HCT116 (cell line): ENCODE measurements at regions not wholly inside any gene's neighbourhood (a gene's known extent, or its start where the extent isn't known, plus 50 kb on each side); places are given as distances from the start of the nearest gene placed in this dataset.

Experiments used
- ATAC-seq: fragments of 200-7000 bp; cut with Tn5 transposase; 2 replicates; pipeline ENCODE4 v1.9.1; 2020; ENCODE audit warnings: mild to moderate bottlenecking, moderate library complexity
- BruUV-seq: library from RNA; stranded (reverse); fragments of 400-500 nt; replicated peaks from 2 replicates; lab custom pipeline; 2021; lab: Mats Ljungman, UMichigan
- CTCF ChIA-PET: fragments of 300-600 bp; sonication (Branson Sonifier 250); formaldehyde crosslinking; loops from one replicate; lab custom pipeline; 2021; ENCODE audit warnings: antibody characterized with exemption; lab: Charles Lee
- POLR2A ChIA-PET: fragments of 300-600, 350-600 bp; sonication (Branson Sonifier 250); formaldehyde crosslinking; loops from one replicate; lab custom pipeline; 2021; ENCODE audit warnings: antibody characterized with exemption; lab: Charles Lee
- RAD21 ChIA-PET, 2 experiments: fragments of 300-600 bp; sonication (Branson Sonifier 250); formaldehyde crosslinking; loops; one replicate each; lab custom pipeline; 2023; ENCODE audit warnings: low total read pairs in 2 of 2; ENCODE audit not compliant: uncharacterized antibody in 2 of 2, unreplicated experiment in 2 of 2, low non-redundant PET in 1 of 2; lab: Charles Lee
- DNase-seq: peaks from one replicate; pipeline ENCODE4 v3.0.0-alpha.2; 2010; ENCODE audit warnings: low read depth, low spot score
- H2AFZ ChIP-seq: fragments of 200-600 bp; shearing (Covaris generic), sonication (generic); 2 replicates; pipeline ENCODE4 v1.6.1; 2017; ENCODE audit warnings: low read depth, mixed run types, mixed read lengths, antibody characterized with exemption, low read length; ENCODE audit not compliant: poor library complexity, severe bottlenecking
- H3K27ac ChIP-seq: 2 replicates; pipeline ENCODE4 v1.5.1; 2012; ENCODE audit warnings: low read depth, low read length
- H3K27me3 ChIP-seq: fragments of 200-600 bp; sonication (generic); 2 replicates; pipeline ENCODE4 v1.6.1; 2016; ENCODE audit warnings: mixed run types, low read length, mixed read lengths; ENCODE audit not compliant: insufficient read depth
- H3K36me3 ChIP-seq, 2 experiments: fragments of 200-500 bp in 1 of 2; fragments of 200-600 bp in 1 of 2; sonication (Bioruptor generic) in 1 of 2; sonication (generic) in 1 of 2; 2 replicates each; pipeline versions ENCODE4 v1.5.1 to v1.6.1; 2014 to 2016; ENCODE audit warnings: low read length in 2 of 2, inconsistent platforms in 1 of 2, mixed read lengths in 1 of 2, mixed run types in 1 of 2; ENCODE audit not compliant: insufficient read depth in 2 of 2, control insufficient read depth in 1 of 2
- H3K4me1 ChIP-seq, 2 experiments: fragments of 200-600 bp in 1 of 2; sonication (generic) in 1 of 2; 2 replicates each; pipeline versions ENCODE4 v1.5.1 to v1.6.1; 2012 to 2017; ENCODE audit warnings: low read length in 2 of 2, inconsistent platforms in 1 of 2, mild to moderate bottlenecking in 1 of 2, mixed read lengths in 1 of 2, mixed run types in 1 of 2, moderate library complexity in 1 of 2; ENCODE audit not compliant: insufficient read depth in 2 of 2, control insufficient read depth in 1 of 2
- H3K4me2 ChIP-seq: fragments of 200-600 bp; sonication (generic); 2 replicates; pipeline ENCODE4 v1.6.1; 2017; ENCODE audit warnings: mixed run types, low read length, mixed read lengths
- H3K4me3 ChIP-seq, 2 experiments: fragments of 200-600 bp in 1 of 2; sonication (generic) in 1 of 2; replicated peaks in 1 of 2; 2 replicates each; pipeline ENCODE4 v1.5.1; 2011 to 2016; ENCODE audit warnings: low read length in 2 of 2, control low read depth in 1 of 2, low read depth in 1 of 2, mild to moderate bottlenecking in 1 of 2, mixed read lengths in 1 of 2, mixed run types in 1 of 2
- H3K79me2 ChIP-seq: fragments of 200-600 bp; sonication (generic); 2 replicates; pipeline ENCODE4 v1.6.1; 2017; ENCODE audit warnings: mild to moderate bottlenecking, mixed run types, low read length, moderate library complexity, mixed read lengths; ENCODE audit not compliant: insufficient read depth
- H3K9ac ChIP-seq: fragments of 200-600 bp; sonication (generic); 2 replicates; pipeline ENCODE4 v1.6.1; 2016; ENCODE audit warnings: low read length, mixed read lengths
- H3K9me2 ChIP-seq: fragments of 200-600 bp; sonication (generic), shearing (Covaris generic); 2 replicates; pipeline ENCODE4 v1.6.1; 2017; ENCODE audit warnings: mixed run types, mild to moderate bottlenecking, moderate library complexity; ENCODE audit not compliant: insufficient read depth
- H3K9me3 ChIP-seq, 2 experiments: fragments of 200-500 bp in 1 of 2; fragments of 200-600 bp in 1 of 2; sonication (Bioruptor generic) in 1 of 2; sonication (generic) in 1 of 2; 2 replicates each; pipeline ENCODE4 v1.6.1; 2014 to 2017; ENCODE audit warnings: low read length in 2 of 2, mixed read lengths in 2 of 2, inconsistent platforms in 1 of 2, low read depth in 1 of 2, mild to moderate bottlenecking in 1 of 2, mixed run types in 1 of 2, moderate library complexity in 1 of 2; ENCODE audit not compliant: control insufficient read depth in 1 of 2, insufficient read depth in 1 of 2
- H4K20me1 ChIP-seq: fragments of 200-600 bp; sonication (generic), shearing (Covaris generic); 2 replicates; pipeline ENCODE4 v1.6.1; 2017; ENCODE audit warnings: mixed run types, mild to moderate bottlenecking, moderate library complexity; ENCODE audit not compliant: insufficient read depth
- CEBPB ChIP-seq: IDR thresholded peaks from 2 replicates; pipeline ENCODE4 v1.6.1; 2012; ENCODE audit warnings: low read depth
- EZH2 ChIP-seq: fragments of 200-600 bp; sonication (generic); IDR thresholded peaks from 2 replicates; pipeline ENCODE4 v1.6.1; 2017; ENCODE audit warnings: antibody characterized with exemption, mixed run types
- EZH2phosphoT487 ChIP-seq: fragments of 200-600 bp; IDR thresholded peaks from 2 replicates; pipeline ENCODE4 v1.6.1; 2018; ENCODE audit warnings: antibody characterized with exemption, borderline replicate concordance
- JUND ChIP-seq: IDR thresholded peaks from 2 replicates; pipeline ENCODE4 v1.6.1; 2012
- POLR2AphosphoS5 ChIP-seq: IDR thresholded peaks from 2 replicates; pipeline ENCODE4 v1.6.1; 2011; ENCODE audit warnings: mild to moderate bottlenecking, low read depth, low read length, moderate library complexity
- RAD21 ChIP-seq: IDR thresholded peaks from 2 replicates; pipeline ENCODE4 v1.6.1; 2012; ENCODE audit warnings: low read depth, mild to moderate bottlenecking
- SIN3A ChIP-seq: IDR thresholded peaks from 2 replicates; pipeline ENCODE4 v1.6.1; 2012; ENCODE audit warnings: low read depth
- SP1 ChIP-seq: IDR thresholded peaks from 2 replicates; pipeline ENCODE4 v1.6.1; 2012; ENCODE audit warnings: low read depth
- SRF ChIP-seq: IDR thresholded peaks from 2 replicates; pipeline ENCODE4 v1.6.1; 2012; ENCODE audit warnings: low read depth
- TCF7L2 ChIP-seq: IDR thresholded peaks from 2 replicates; pipeline ENCODE4 v1.7.0; 2011; ENCODE audit warnings: borderline replicate concordance, inconsistent platforms; ENCODE audit not compliant: insufficient read depth, insufficient read length; ENCODE audit errors: extremely low read depth
- ZNF274 ChIP-seq: fragments of 200-500 bp; sonication (Bioruptor generic); IDR thresholded peaks from 2 replicates; pipeline ENCODE4 v1.6.1; 2014; ENCODE audit warnings: mild to moderate bottlenecking, low read depth, low read length, inconsistent platforms
- intact Hi-C: fragments of 100-400 bp; cut with micrococcal nuclease; formaldehyde crosslinking; loops from 2 replicates; pipeline ENCODE4 v1.10.0; 2022
- TF ChIP-seq, protein P1 (sequence below): IDR thresholded peaks from 2 replicates; pipeline ENCODE4 v1.6.1; 2012; ENCODE audit warnings: low read depth
- TF ChIP-seq, protein P2 (sequence below): IDR thresholded peaks from 2 replicates; pipeline ENCODE4 v1.6.1; 2012

DNA sequence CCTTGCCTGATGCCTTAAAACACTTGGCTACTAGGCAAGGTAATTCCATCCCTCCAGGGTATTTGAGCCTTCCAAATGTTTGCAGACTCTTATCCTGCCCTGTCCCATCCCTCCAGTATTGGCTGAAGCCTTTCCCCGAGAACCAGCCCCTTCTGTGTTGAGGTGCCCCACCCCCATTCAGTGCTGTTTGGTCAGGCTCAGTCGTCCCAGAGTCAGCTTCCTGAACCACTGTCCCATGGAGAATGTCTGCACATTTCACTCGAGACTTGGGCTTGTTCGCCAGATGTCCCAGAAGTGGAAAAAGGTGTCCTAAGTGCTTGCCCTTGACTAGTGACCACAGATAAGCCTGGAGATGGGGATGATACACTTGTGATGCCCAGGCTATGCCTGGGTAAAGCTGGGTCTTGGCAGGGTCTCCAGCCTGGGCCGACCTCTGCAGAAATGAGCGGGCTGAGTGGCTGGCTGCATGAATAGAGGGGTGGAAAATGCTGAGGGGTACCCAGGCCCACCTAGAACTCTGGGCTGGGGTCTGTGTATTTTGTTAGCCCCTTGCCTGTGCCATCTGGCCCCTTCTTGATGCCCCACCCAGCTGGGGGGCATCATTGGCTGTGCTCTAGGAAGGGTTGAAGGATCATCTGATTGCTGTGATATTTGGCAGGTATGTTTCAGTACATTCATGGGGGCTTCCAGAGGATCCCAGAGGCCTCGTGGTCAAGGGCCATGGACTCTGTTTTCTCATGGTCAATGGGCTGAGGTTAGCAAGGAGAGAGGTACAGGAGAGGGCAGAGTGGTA, 178.4 kb downstream of the MACROH2A1 start:
- H3K4me3 ChIP-seq, result no peak overlapping the region
- no peaks in the 10 kb centered on the region for H3K27me3 ChIP-seq
- no peaks in the 10 kb centered on the region for H3K79me2 ChIP-seq
- no peak overlapping the region for H3K9ac ChIP-seq
- H3K36me3 ChIP-seq, result no peaks in the 10 kb centered on the region
- no peaks in the 10 kb centered on the region for H3K9me2 ChIP-seq
- ATAC-seq, result no peak
- DNase-seq, result no peak
- TF ChIP-seq POLR2AphosphoS5 (no peak), SP1 (no peak)
- TF ChIP-seq, protein P1, sequence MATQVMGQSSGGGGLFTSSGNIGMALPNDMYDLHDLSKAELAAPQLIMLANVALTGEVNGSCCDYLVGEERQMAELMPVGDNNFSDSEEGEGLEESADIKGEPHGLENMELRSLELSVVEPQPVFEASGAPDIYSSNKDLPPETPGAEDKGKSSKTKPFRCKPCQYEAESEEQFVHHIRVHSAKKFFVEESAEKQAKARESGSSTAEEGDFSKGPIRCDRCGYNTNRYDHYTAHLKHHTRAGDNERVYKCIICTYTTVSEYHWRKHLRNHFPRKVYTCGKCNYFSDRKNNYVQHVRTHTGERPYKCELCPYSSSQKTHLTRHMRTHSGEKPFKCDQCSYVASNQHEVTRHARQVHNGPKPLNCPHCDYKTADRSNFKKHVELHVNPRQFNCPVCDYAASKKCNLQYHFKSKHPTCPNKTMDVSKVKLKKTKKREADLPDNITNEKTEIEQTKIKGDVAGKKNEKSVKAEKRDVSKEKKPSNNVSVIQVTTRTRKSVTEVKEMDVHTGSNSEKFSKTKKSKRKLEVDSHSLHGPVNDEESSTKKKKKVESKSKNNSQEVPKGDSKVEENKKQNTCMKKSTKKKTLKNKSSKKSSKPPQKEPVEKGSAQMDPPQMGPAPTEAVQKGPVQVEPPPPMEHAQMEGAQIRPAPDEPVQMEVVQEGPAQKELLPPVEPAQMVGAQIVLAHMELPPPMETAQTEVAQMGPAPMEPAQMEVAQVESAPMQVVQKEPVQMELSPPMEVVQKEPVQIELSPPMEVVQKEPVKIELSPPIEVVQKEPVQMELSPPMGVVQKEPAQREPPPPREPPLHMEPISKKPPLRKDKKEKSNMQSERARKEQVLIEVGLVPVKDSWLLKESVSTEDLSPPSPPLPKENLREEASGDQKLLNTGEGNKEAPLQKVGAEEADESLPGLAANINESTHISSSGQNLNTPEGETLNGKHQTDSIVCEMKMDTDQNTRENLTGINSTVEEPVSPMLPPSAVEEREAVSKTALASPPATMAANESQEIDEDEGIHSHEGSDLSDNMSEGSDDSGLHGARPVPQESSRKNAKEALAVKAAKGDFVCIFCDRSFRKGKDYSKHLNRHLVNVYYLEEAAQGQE, result no peak
- no peak overlapping the region for H2AFZ ChIP-seq
- intact Hi-C loops, result no loop called here
- CTCF ChIA-PET, result no interaction called here
- RAD21 ChIA-PET, result no interaction called here
- POLR2A ChIA-PET, result no interaction called here
- no peak overlapping the region for H3K4me2 ChIP-seq
- no TSS peak for BruUV-seq
- H4K20me1 ChIP-seq, result no peaks in the 10 kb centered on the region
- H3K9me3 ChIP-seq, result no peaks in the 10 kb centered on the region
- peaks cover 0 to 19% of the 10 kb centered on the region in 2 experiments; a peak in 2 of 4 replicates for H3K4me1 ChIP-seq
- no peak overlapping the region for H3K27ac ChIP-seq

DNA sequence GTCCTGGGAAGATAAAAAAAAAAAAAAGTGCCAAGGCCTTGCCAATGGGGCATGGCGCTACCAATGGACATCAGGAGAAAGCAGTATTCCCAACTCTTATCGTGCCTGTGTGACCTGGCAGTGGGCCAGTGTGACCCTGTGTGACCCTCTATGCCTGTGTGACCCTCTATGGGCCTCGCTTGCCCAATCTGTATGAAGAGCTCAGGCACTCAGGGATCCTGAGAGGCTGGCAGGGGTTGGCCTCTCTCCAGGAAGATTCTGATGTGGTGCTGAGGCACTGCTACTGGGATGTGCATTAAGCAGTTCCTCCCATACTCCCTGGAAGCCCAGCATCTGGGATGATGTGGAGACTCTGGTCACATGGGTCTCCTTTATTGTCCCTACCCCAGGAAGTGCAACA, 179.2 kb downstream of the MACROH2A1 start:
- no peak overlapping the region for H3K4me2 ChIP-seq
- no peak overlapping the region for H3K4me3 ChIP-seq
- H3K9me2 ChIP-seq, result no peaks in the 10 kb centered on the region
- H3K9ac ChIP-seq, result no peak overlapping the region
- intact Hi-C loops, result no loop called here
- RAD21 ChIA-PET, result no interaction called here
- BruUV-seq, result no TSS peak
- H4K20me1 ChIP-seq, result no peaks in the 10 kb centered on the region
- CTCF ChIA-PET, result interaction anchor here (1.6 kb wide), 1 partner anchor 16 kb away, joined by 6 read pairs; no protein-coding TSS in a partner anchor
- peaks cover 0 to 19% of the 10 kb centered on the region in 2 experiments; a peak in 2 of 4 replicates for H3K4me1 ChIP-seq
- POLR2A ChIA-PET, result no interaction called here
- H3K9me3 ChIP-seq, result no peaks in the 10 kb centered on the region
- H2AFZ ChIP-seq, result no peak overlapping the region
- DNase-seq (no peak), ATAC-seq (no peak)
- no peaks in the 10 kb centered on the region for H3K79me2 ChIP-seq
- no peaks in the 10 kb centered on the region for H3K36me3 ChIP-seq
- no peak overlapping the region for H3K27ac ChIP-seq
- H3K27me3 ChIP-seq, result no peaks in the 10 kb centered on the region
- TF ChIP-seq, protein P2, sequence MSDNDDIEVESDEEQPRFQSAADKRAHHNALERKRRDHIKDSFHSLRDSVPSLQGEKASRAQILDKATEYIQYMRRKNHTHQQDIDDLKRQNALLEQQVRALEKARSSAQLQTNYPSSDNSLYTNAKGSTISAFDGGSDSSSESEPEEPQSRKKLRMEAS, result no peak
- TF ChIP-seq EZH2phosphoT487 (no peak), TCF7L2 (no peak), JUND (no peak), ZNF274 (no peak), SRF (no peak), SIN3A (no peak), RAD21 (no peak), CEBPB (no peak), EZH2 (no peak)
- TF ChIP-seq, protein P1, result no peak
